Psoas muscle (tissue), 7 donors: ENCODE measurements at regions not wholly inside any gene's neighbourhood (a gene's known extent, or its start where the extent isn't known, plus 50 kb on each side); places are given as distances from the start of the nearest gene placed in this dataset.

Experiments
- ATAC-seq, 4 donors: fragments of 200-7000 bp; cut with Tn5 transposase; one replicate each; pipeline ENCODE4 v1.9.1; 2020; ENCODE audit warnings: moderate library complexity in 3 of 4, mild to moderate bottlenecking in 2 of 4
- DNase-seq, 2 donors: peaks; one replicate each; pipeline ENCODE4 v3.0.0-alpha.2; 2020
- H3K27ac ChIP-seq: fragments of 200-600 bp; one replicate; pipeline ENCODE4 v1.8.0; 2022
- H3K27me3 ChIP-seq, 3 donors: fragments of 200-600 bp in 1 of 3; one replicate each; pipeline versions ENCODE4 v1.6.1 to v1.8.0; 2013 to 2022; ENCODE audit warnings: low read length in 2 of 3, mild to moderate bottlenecking in 2 of 3, moderate library complexity in 1 of 3; ENCODE audit not compliant: insufficient read depth in 3 of 3
- H3K36me3 ChIP-seq, 2 donors: fragments of 200-600 bp in 1 of 2; one replicate each; pipeline versions ENCODE4 v1.6.1 to v1.8.0; 2013 to 2022; ENCODE audit warnings: low read depth in 1 of 2, mild to moderate bottlenecking in 1 of 2, moderate library complexity in 1 of 2; ENCODE audit not compliant: insufficient read depth in 1 of 2
- H3K4me1 ChIP-seq: fragments of 200-600 bp; one replicate; pipeline ENCODE4 v1.8.0; 2022
- H3K4me3 ChIP-seq: fragments of 200-600 bp; one replicate; pipeline ENCODE4 v1.8.0; 2022; ENCODE audit warnings: mild to moderate bottlenecking
- H3K9me3 ChIP-seq: fragments of 200-600 bp; one replicate; pipeline ENCODE4 v1.8.0; 2022
- WGBS, 3 donors: extraction: QIAGEN DNeasy Blood & Tissue Kit; methylation state at CpG; one replicate each; pipeline versions ENCODE4 v1.1.6 to v1.1.7; 2013; 5-methylcytosine and 5-hydroxymethylcytosine counted together
- intact Hi-C, 2 donors: fragments of 100-400 bp; cut with DNase I; formaldehyde crosslinking; loops; one replicate each; pipeline versions ENCODE4 v1.11.0 to v1.14.2; 2022
- TF ChIP-seq, protein P1 (sequence below): fragments of 200-600 bp; IDR thresholded peaks from one replicate; pipeline ENCODE4 v1.8.0; 2022; ENCODE audit warnings: antibody characterized with exemption
- donor health status: healthy with polysubstance abuse.
- donor health status: DM: no; HTN: no; CAD: no; lungs with moderate emphysema.
- donor health status: Bipolar disorder and iron deficiency.
- donor health status: healthy.
- donor health status: DM: yes; HTN: yes; CAD: no.
- donor health status: DM: no; HTN: no; CAD: no.
- donor health status: DM: yes; HTN: yes; CAD: no.

DNA sequence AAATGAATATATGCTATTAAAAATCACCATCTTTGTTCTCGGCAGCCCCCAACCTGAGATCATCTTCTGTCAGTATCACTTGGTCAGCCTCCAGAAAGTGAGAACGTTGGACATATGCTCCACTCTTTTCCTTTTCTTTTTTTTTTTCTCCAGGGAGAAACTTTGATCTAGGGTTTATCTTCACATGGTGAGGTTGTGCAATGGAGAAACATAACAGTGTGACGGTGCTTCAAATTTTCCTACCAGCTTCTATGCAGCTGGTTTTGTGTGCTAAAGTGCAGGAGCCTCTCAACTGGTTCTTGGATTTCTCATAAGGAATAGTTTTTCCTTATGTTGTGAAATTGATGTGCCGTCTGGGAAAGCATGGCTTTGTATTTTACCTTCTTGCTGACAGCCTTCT lies 1202.9 kb downstream of the NCAM2 start:
- Histone ChIP-seq H3K27me3 (no peaks in the 10 kb centered on the region), H3K27ac (no peak overlapping the region), H3K4me3 (no peak overlapping the region), H3K9me3 (no peaks in the 10 kb centered on the region), H3K4me1 (no peaks in the 10 kb centered on the region), H3K36me3 (no peaks in the 10 kb centered on the region)
- ATAC-seq (no peak), DNase-seq (no peak)
- 52 to 56% (median 55%) methylated on average over 4 of the region's 4 CpGs for WGBS, 3 donors
- TF ChIP-seq, protein P1, sequence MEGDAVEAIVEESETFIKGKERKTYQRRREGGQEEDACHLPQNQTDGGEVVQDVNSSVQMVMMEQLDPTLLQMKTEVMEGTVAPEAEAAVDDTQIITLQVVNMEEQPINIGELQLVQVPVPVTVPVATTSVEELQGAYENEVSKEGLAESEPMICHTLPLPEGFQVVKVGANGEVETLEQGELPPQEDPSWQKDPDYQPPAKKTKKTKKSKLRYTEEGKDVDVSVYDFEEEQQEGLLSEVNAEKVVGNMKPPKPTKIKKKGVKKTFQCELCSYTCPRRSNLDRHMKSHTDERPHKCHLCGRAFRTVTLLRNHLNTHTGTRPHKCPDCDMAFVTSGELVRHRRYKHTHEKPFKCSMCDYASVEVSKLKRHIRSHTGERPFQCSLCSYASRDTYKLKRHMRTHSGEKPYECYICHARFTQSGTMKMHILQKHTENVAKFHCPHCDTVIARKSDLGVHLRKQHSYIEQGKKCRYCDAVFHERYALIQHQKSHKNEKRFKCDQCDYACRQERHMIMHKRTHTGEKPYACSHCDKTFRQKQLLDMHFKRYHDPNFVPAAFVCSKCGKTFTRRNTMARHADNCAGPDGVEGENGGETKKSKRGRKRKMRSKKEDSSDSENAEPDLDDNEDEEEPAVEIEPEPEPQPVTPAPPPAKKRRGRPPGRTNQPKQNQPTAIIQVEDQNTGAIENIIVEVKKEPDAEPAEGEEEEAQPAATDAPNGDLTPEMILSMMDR: no peak
- intact Hi-C loops: no loop called here

GRCh38 chr21:22201669-22202068 lies 1203.5 kb downstream of the NCAM2 start:
- H3K9me3 ChIP-seq: no peaks in the 10 kb centered on the region
- DNase-seq (no peak), ATAC-seq (no peak)
- H3K4me3 ChIP-seq: no peak overlapping the region
- intact Hi-C loops: no loop called here
- 84 to 88% (median 86%) methylated on average over 1 of the region's 1 CpG for WGBS, 3 donors
- TF ChIP-seq, protein P1: no peak
- H3K27me3 ChIP-seq: no peaks in the 10 kb centered on the region
- H3K4me1 ChIP-seq: no peaks in the 10 kb centered on the region
- H3K36me3 ChIP-seq: no peaks in the 10 kb centered on the region
- no peak overlapping the region for H3K27ac ChIP-seq

- H3K27ac ChIP-seq: no peak overlapping the region
- H3K27me3 ChIP-seq: no peaks in the 10 kb centered on the region
- TF ChIP-seq, protein P1: no peak
- ATAC-seq (no peak), DNase-seq (no peak)
- no peaks in the 10 kb centered on the region for H3K4me1 ChIP-seq
- no peaks in the 10 kb centered on the region for H3K36me3 ChIP-seq
- H3K4me3 ChIP-seq: no peak overlapping the region
- intact Hi-C loops: no loop called here
- no peaks in the 10 kb centered on the region for H3K9me3 ChIP-seq
- 87 to 96% (median 90%) methylated on average over 1 of the region's 1 CpG for WGBS, 3 donors
Observed at GRCh38 chr21:22209304-22209700, 1211.1 kb downstream of the NCAM2 start.

DNA sequence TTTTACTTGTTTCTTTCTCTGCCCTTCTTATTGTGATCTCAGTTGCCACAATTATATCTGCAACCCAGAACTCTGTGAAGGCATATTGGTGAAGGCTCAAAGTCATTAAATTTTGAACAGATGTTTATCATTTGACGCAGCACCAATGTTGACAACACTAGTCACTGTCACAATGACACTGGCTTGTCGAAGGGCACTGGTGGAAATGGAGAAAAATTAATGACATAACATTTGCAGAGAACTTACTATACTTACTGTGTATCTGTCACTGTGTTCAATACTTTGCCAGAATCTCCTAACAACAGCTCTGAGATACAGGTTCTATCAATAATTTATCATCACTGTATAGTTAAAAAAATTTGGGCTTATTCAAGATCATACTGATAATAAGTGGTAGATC lies 1213.7 kb downstream of the NCAM2 start:
- no peak overlapping the region for H3K27ac ChIP-seq
- TF ChIP-seq, protein P1: no peak
- no peaks in the 10 kb centered on the region for H3K9me3 ChIP-seq
- no peaks in the 10 kb centered on the region for H3K27me3 ChIP-seq
- DNase-seq: no peak
- 82 to 90% (median 89%) methylated on average over 2 of the region's 2 CpGs for WGBS, 3 donors
- no peaks in the 10 kb centered on the region for H3K4me1 ChIP-seq
- no peaks in the 10 kb centered on the region for H3K36me3 ChIP-seq
- no peak overlapping the region for H3K4me3 ChIP-seq
- no peak for ATAC-seq
- intact Hi-C loops: no loop called here

GRCh38 chr21:22223385-22223784 lies 1225.2 kb downstream of the NCAM2 start:
- Histone ChIP-seq H3K27ac (no peak overlapping the region), H3K9me3 (no peaks in the 10 kb centered on the region), H3K27me3 (no peaks in the 10 kb centered on the region), H3K4me1 (no peaks in the 10 kb centered on the region), H3K36me3 (no peaks in the 10 kb centered on the region), H3K4me3 (no peak overlapping the region)
- DNase-seq (no peak), ATAC-seq (no peak)
- intact Hi-C loops: no loop called here
- WGBS, 3 donors: 24 to 43% (median 24%) methylated on average over 3 of the region's 3 CpGs
- TF ChIP-seq, protein P1: no peak
